ENCODE measurements at regions not wholly inside any gene's neighbourhood (a gene's known extent, or its start where the extent isn't known, plus 50 kb on each side); places are given as distances from the start of the nearest gene placed in this dataset.
"Not testable (repeated sequence)": the region's sequence is repeated elsewhere in the genome, so short reads cannot be mapped to it uniquely, and the experiment has no call there.

- DNase-seq: no peak
Observed at GRCh38 chr12:4154672-4155225, 118.8 kb upstream of the CCND2 start.

GRCh38 chr12:4153343-4153892 is 120.1 kb upstream of the CCND2 start:
- DNase-seq: no peak

DNA sequence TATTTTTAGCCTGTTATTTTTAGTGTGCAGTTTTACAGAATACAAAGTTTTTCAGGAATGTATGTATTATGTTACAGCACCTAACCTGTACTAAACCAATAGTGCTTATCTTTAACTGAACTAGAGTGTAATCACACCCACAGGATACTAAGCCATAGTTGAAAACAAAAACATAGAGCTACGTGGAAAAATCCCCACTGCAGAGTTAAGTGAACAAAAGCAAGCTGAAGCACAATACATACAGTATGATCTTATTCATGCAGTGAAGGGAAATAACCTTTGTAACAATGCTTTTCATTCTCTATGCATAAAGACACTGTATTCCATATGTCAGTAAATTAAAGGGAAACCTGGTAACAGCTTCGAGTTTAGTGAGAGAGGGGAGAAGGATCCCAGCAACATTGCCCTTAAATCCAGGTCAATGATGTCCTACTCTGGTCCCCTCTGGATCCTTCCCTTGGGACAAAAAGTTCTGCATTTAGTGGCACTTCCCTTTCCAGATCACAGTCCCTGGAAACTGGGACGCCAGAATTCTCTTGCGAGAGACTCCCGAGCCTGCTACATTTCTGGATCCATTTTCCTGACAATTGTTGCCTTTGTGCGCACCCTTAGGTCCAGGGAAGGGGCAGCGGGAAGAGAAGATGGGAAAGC is 121.3 kb upstream of the CCND2 start:
- DNase-seq: no peak

- no peak for DNase-seq
Observed at GRCh38 chr12:4151362-4152121, 122.0 kb upstream of the CCND2 start.

- DNase-seq: not testable (repeated sequence)
Observed at GRCh38 chr12:4150355-4150754, 123.2 kb upstream of the CCND2 start.

- no peak for DNase-seq
Observed at GRCh38 chr12:4148418-4149056, 125.0 kb upstream of the CCND2 start.

GRCh38 chr12:4147031-4147481 is 126.5 kb upstream of the CCND2 start:
- no peak for DNase-seq

DNA sequence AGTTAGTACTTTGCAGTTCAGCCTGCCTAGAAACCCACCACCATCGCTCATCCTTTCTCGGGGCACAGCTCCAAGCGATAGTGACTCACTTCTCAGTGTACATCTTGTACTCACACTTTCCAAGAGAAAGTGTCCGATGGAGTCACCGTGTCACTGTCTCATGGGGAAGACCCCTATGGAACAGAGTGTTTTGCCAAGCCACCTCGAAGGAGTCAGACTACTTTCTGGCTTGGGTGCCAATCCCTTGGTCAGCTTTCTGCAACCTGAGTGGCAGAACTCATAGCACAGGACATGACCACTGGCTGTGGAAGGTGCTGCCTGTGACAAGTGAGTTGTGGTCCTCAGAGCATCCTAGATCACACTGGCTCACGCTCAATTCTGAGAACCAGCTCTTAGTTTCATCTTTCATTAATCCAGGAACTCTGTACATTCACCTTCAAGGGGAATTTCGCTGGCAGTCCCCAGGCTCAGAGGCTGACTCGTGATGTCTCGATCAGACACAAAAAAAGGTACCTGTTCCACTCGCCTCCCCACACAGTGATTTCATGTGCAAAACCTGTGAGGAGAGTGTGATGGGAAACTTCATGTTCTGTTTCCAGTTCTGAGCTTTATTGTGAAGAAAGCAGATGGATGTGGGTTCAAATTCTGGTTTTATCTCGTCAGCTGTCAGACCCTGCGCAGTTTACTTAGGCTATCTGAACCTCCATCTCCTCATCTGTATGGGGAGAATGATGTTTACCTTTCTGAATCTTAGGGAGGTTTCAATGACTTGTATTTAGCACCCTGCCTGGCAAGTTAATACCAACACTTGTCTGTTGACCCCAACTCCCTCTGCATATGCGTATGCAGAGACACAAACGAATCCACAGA is 127.3 kb upstream of the CCND2 start:
- DNase-seq: no peak

DNA sequence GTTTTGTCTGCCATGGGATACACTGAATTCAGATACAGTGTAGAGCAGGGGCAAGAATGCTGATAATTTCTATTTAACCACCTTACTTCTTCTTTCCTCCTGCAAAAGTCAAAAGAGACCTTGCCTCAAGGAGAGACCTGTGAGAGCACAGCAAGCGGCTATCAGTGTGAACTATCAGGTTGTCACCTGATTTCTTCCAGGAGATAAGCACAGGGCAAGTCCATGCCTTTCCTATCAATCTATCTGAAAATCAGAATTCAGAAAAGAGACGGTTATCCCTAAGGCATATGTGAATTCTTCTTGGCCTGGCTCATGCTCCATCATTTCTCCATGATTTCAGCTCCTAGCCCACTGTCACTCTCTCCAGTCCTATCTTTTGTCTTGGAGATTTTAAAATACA is 128.9 kb upstream of the CCND2 start:
- no peak for DNase-seq

DNA sequence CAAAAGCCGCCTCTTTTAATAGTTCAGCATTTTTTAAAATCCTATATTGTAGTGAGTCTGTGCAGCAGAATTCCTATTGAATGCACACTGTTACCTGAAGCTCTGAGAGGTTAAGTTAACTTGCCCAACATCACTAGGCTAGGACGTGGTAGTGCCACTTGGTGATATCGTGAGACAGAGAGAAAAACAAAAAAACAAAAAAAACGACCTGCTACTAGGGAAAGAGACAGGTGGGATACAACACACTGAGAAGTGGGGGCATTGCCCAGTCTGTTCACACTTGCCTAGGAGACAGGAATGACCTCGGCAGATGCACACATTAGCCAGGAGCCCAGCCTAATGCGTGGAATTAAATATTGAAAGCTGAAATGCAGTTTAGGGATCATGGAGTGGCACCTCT is 129.7 kb upstream of the CCND2 start:
- no peak for DNase-seq

DNA sequence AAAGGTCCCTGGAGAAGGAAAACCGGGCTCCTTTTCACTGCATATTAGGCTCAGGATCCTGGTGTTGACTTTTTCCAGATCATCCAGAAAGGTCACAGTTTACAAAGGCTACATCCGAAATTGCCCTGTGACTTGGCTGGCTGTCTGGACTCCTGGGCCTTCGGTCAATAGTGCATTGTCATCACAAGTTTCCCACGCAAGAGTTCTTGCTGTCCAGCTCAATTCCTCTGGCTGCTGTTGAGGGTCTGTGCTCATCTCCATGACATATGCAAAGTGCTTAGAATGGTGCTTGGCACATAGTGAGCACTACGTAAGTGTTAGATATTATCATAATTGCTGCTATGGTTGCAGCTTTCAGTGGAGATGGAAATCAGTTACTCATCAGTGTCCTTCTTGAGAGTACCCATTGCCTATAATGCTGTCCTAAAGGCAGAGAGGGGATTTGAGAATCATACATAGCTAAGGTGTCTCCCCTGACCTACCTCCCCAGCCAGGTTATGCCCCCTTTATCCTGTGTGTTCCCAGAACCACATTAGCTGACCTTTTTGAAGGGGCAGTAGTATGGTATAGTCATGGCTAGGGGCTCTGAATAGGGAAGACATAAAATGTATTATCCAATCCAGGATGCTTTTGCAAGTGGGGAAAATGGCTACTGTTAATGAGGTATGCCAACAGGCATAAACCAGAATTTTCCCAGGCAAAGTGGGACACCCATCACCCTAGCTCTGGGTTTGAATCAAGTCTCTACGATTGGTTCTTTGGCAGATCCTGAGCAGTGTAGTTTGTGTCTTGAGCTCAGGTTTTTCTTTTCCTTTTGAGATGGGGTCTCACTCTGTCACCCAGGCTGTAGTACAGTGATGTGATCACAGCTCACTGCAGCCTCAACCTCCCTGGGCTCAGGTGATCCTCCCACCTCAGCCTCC is 132.0 kb upstream of the CCND2 start:
- DNase-seq: no peak

DNA sequence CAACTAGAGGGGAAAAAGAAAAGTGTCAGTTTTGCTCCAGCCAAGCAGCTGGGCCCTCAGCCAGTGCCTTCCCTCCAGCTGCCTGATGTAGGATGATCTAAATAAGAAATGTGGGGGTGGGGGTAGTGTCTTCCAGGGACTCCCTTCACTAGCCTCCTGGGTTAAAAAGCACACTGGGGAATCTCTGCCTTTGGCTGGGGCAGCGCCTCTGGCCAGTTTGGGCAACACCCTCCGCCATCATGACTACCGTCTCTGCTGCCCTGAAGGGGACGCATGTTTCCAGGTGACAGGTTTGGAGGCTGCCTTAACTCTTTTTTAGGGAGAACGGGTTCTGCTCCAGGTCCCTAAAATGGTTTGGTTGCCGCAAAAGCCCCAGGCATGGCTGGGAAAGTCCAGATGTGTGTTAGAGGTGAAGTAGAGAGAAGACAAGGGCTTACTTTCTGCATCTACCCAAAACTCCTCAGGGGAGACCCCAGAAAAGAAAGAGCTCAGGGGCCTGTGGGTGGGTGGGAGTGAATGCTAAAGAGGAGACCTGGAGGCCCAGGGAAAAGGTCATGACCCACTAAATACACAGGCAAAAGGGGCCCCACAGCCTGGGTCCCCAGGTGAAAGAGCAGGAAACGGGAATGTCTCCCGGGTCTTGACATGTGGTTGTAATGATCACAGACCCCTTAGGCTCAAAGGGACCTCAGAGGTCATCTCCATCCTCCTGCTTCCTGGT is 132.8 kb upstream of the CCND2 start:
- DNase-seq: no peak

DNA sequence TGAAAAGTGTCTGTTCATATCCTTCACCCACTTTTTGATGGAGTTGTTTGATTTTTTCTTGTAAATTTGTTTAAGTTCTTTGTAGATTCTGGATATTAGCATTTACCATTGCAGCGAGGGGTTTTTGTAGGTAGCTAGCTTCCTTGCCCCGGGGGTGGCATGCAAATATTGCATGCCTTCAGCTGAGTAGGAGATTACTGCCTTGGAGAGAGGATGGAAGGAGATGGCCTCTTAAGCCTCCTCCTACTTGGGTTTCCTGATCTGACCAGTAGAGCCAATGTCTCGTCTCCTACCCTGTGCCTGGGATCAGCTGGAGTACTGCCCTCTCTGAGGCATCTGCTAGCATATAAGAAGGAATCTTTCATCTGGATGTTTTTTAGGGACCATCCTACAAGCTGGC is 134.4 kb upstream of the CCND2 start:
- no peak for DNase-seq

DNA sequence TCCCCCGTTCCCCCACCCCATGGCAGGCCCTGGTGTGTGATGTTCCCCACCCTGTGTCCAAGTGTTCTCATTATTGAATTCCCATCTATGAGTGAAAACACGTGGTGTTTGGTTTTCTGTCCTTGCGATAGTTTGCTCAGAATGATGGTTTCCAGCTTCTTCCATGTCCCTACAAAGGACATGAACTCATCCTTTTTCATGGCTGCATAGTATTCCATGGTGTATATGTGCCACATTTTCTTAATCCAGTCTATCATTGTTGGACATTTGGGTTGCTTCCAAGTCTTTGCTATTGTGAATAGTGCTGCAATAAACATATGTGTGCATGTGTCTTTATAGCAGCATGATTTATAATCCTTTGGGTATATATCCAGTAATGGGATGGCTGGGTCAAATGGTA is 135.0 kb upstream of the CCND2 start:
- not testable (repeated sequence) for DNase-seq

GRCh38 chr12:4138051-4138450 is 135.5 kb upstream of the CCND2 start:
- DNase-seq: no peak

- no peak for DNase-seq
Observed at GRCh38 chr12:4137441-4137840, 136.1 kb upstream of the CCND2 start.

DNA sequence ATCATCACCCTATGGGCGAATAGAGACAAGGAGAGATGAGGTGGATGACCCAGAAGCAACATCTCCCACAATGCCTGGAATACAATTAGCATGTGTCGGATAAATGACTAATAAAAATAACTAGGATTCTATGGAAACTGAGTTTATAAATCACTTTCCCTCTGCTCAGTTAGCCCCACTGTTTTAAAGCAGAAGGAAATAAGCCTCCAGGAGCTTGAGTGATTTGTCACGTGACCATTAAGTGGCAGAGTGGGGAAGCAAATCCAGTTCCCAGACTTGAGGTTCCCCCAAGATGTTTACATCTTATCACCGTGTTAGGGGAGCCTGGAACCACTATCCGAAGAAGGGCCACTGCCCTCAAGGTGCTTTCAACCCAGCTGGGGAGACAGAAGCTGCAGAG is 136.5 kb upstream of the CCND2 start:
- no peak for DNase-seq

DNA sequence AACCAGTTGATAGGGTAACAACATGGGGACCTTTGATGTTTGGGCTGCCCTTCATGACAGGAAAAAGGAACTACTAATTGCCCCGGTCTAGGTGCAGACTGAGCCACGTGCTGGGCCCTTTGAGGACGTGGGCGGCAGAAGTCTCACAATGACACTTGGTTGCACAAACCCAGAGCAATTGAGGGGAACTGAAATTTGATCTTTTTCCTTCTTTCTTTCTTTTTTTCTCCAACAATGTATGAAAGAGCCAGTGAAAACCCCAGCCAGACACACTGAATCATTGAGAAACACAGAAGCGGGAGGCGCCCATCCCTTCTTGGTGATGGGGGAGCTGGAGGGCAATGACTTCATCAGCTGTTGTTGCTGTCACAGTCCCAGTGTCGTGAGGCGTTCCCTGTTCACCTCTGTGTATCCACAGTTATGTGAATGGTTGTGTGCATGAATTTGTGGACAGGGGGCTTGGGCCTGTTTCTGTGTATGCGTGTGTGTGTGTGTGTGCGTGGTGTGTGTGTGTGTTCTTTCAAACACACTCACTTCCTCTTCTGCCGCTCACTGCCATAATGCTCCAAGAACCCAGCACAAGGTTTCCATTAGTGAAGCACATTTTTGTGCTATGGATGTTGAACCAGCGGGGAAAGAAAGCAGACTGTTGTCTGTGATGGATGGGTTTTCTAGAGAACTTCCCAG is 137.5 kb upstream of the CCND2 start:
- DNase-seq: peak; percentile 58

GRCh38 chr12:4134448-4135263 is 138.9 kb upstream of the CCND2 start:
- no peak for DNase-seq

Measured in SIG-M5 (cell line).